Mesenchymal stem cell (in vitro differentiated cells and primary cell): ENCODE measurements at regions not wholly inside any gene's neighbourhood (a gene's known extent, or its start where the extent isn't known, plus 50 kb on each side); places are given as distances from the start of the nearest gene placed in this dataset.

Experiments
- DNase-seq: peaks from one replicate; pipeline ENCODE4 v3.0.0-alpha.2; 2013
- H2AFZ ChIP-seq: one replicate; pipeline ENCODE4 v1.6.1; 2013; ENCODE audit warnings: low read depth, mild to moderate bottlenecking, control low read depth, inconsistent platforms, low read length, moderate library complexity
- H2AK5ac ChIP-seq: 2 replicates; pipeline ENCODE4 v1.6.1; 2013; ENCODE audit warnings: low read length, moderate library complexity, mild to moderate bottlenecking, inconsistent platforms; ENCODE audit not compliant: severe bottlenecking
- H2BK120ac ChIP-seq: one replicate; pipeline ENCODE4 v1.6.1; 2013; ENCODE audit warnings: low read depth, mild to moderate bottlenecking, inconsistent platforms, low read length, moderate library complexity
- H2BK12ac ChIP-seq, 2 experiments: one replicate each; pipeline ENCODE4 v1.6.1; 2013; ENCODE audit warnings: inconsistent platforms in 2 of 2, low read length in 2 of 2, mild to moderate bottlenecking in 2 of 2, moderate library complexity in 2 of 2, control low read depth in 1 of 2
- H2BK15ac ChIP-seq: one replicate; pipeline ENCODE4 v1.6.1; 2013; ENCODE audit warnings: mild to moderate bottlenecking, low read depth, inconsistent platforms; ENCODE audit not compliant: poor library complexity, severe bottlenecking
- H2BK5ac ChIP-seq: 2 replicates; pipeline ENCODE4 v1.6.1; 2013; ENCODE audit warnings: low read depth, mild to moderate bottlenecking, low read length, control low read depth, inconsistent platforms; ENCODE audit not compliant: poor library complexity, severe bottlenecking
- H3K14ac ChIP-seq, 2 experiments: one replicate each; pipeline ENCODE4 v1.6.1; 2013; ENCODE audit warnings: inconsistent platforms in 2 of 2, low read length in 2 of 2, control low read depth in 1 of 2, mild to moderate bottlenecking in 1 of 2, moderate library complexity in 1 of 2
- H3K18ac ChIP-seq, 2 experiments: one replicate each; pipeline ENCODE4 v1.6.1; 2013; ENCODE audit warnings: inconsistent platforms in 2 of 2, low read length in 2 of 2, control low read depth in 1 of 2, low read depth in 1 of 2, mild to moderate bottlenecking in 1 of 2
- H3K23ac ChIP-seq, 2 experiments: one replicate each; pipeline ENCODE4 v1.6.1; 2013; ENCODE audit warnings: inconsistent platforms in 2 of 2, low read length in 2 of 2, mild to moderate bottlenecking in 2 of 2, moderate library complexity in 2 of 2, control low read depth in 1 of 2
- H3K27ac ChIP-seq: 2 replicates; pipeline ENCODE4 v1.5.1; 2013; ENCODE audit warnings: mild to moderate bottlenecking, moderate library complexity, low read length, control low read depth, inconsistent platforms; ENCODE audit not compliant: poor library complexity, severe bottlenecking
- H3K27me3 ChIP-seq, 2 experiments: 2 replicates each; pipeline versions ENCODE4 v1.6.1 to v1.7.0; 2013; ENCODE audit warnings: low read length in 2 of 2, mild to moderate bottlenecking in 2 of 2, moderate library complexity in 2 of 2, control low read depth in 1 of 2, inconsistent platforms in 1 of 2; ENCODE audit not compliant: control insufficient read depth in 1 of 2, insufficient read depth in 1 of 2
- H3K36me3 ChIP-seq, 2 experiments: 2 replicates each; pipeline versions ENCODE4 v1.6.1 to v1.7.0; 2013; ENCODE audit warnings: low read length in 2 of 2, control low read depth in 1 of 2, inconsistent platforms in 1 of 2, low read depth in 1 of 2, mild to moderate bottlenecking in 1 of 2; ENCODE audit not compliant: insufficient read depth in 2 of 2, control insufficient read depth in 1 of 2
- H3K4ac ChIP-seq, 2 experiments: one replicate each; pipeline ENCODE4 v1.6.1; 2013; ENCODE audit warnings: inconsistent platforms in 2 of 2, low read length in 2 of 2, mild to moderate bottlenecking in 2 of 2, moderate library complexity in 2 of 2, control low read depth in 1 of 2, low read depth in 1 of 2
- H3K4me1 ChIP-seq: 2 replicates; pipeline ENCODE4 v1.6.1; 2013; ENCODE audit warnings: low read depth, low read length, control low read depth; ENCODE audit not compliant: control insufficient read depth, insufficient read depth
- H3K4me2 ChIP-seq: 2 replicates; pipeline ENCODE4 v1.6.1; 2013; ENCODE audit warnings: low read length, mild to moderate bottlenecking, inconsistent platforms; ENCODE audit not compliant: poor library complexity, severe bottlenecking
- H3K4me3 ChIP-seq, 2 experiments: 2 replicates each; pipeline versions ENCODE4 v1.5.1 to v1.7.0; 2013; ENCODE audit warnings: low read length in 2 of 2, mild to moderate bottlenecking in 2 of 2, control low read depth in 1 of 2, low read depth in 1 of 2; ENCODE audit not compliant: insufficient read depth in 1 of 2
- H3K79me1 ChIP-seq: replicated peaks from 2 replicates; pipeline ENCODE4 v1.6.1; 2013; ENCODE audit warnings: mild to moderate bottlenecking, control low read depth, low read length, inconsistent platforms; ENCODE audit not compliant: poor library complexity, severe bottlenecking
- H3K9ac ChIP-seq: 2 replicates; pipeline ENCODE4 v1.7.0; 2013; ENCODE audit warnings: mild to moderate bottlenecking, low read length, moderate library complexity
- H3K9me3 ChIP-seq: 2 replicates; pipeline ENCODE4 v1.7.0; 2013; ENCODE audit warnings: mild to moderate bottlenecking, low read length; ENCODE audit not compliant: control insufficient read depth
- H4K8ac ChIP-seq: one replicate; pipeline ENCODE4 v1.6.1; 2013; ENCODE audit warnings: inconsistent platforms, mild to moderate bottlenecking, low read length, moderate library complexity
- H4K91ac ChIP-seq: one replicate; pipeline ENCODE4 v1.6.1; 2013; ENCODE audit warnings: mild to moderate bottlenecking, low read length, inconsistent platforms
- WGBS: methylation state at CpG from one replicate; pipeline ENCODE4 v1.1.7; 2013; ENCODE audit warnings: mixed read lengths; 5-methylcytosine and 5-hydroxymethylcytosine counted together

GRCh38 chr20:39243962-39244361 is 281.8 kb downstream of the DHX35 start:
- H3K14ac ChIP-seq, result no peak overlapping the region
- DNase-seq, result no peak
- no peak overlapping the region for H3K27ac ChIP-seq
- no peak overlapping the region for H2AK5ac ChIP-seq
- no peak overlapping the region for H3K9ac ChIP-seq
- no peak overlapping the region for H2BK120ac ChIP-seq
- no peaks in the 10 kb centered on the region for H3K79me1 ChIP-seq
- no peak overlapping the region for H2BK12ac ChIP-seq
- no peak overlapping the region for H2BK5ac ChIP-seq
- WGBS, result 83% methylated on average over 1 of the region's 1 CpG
- H4K8ac ChIP-seq, result no peak overlapping the region
- H3K4me3 ChIP-seq, result no peak overlapping the region
- peaks cover 7% of the 10 kb centered on the region for H3K9me3 ChIP-seq
- H3K4me2 ChIP-seq, result no peak overlapping the region
- peaks cover 0 to 26% of the 10 kb centered on the region in 2 experiments for H3K27me3 ChIP-seq
- H3K36me3 ChIP-seq, result no peaks in the 10 kb centered on the region
- no peak overlapping the region for H3K23ac ChIP-seq
- no peak overlapping the region for H3K18ac ChIP-seq
- H2BK15ac ChIP-seq, result no peak overlapping the region
- no peak overlapping the region for H3K4ac ChIP-seq
- H4K91ac ChIP-seq, result no peak overlapping the region
- no peak overlapping the region for H2AFZ ChIP-seq
- H3K4me1 ChIP-seq, result no peaks in the 10 kb centered on the region

GRCh38 chr20:39242614-39243013 is 280.5 kb downstream of the DHX35 start:
- H3K23ac ChIP-seq, result no peak overlapping the region
- no peak overlapping the region for H4K91ac ChIP-seq
- peaks cover 0 to 22% of the 10 kb centered on the region in 2 experiments for H3K27me3 ChIP-seq
- H3K4me3 ChIP-seq, result no peak overlapping the region
- no peak overlapping the region for H2BK5ac ChIP-seq
- H3K4ac ChIP-seq, result no peak overlapping the region
- no peaks in the 10 kb centered on the region for H3K4me1 ChIP-seq
- peaks cover 7% of the 10 kb centered on the region for H3K9me3 ChIP-seq
- no peak overlapping the region for H2AFZ ChIP-seq
- no peak overlapping the region for H2BK12ac ChIP-seq
- DNase-seq, result no peak
- H4K8ac ChIP-seq, result no peak overlapping the region
- H3K14ac ChIP-seq, result no peak overlapping the region
- no peaks in the 10 kb centered on the region for H3K79me1 ChIP-seq
- no peak overlapping the region for H2AK5ac ChIP-seq
- H3K27ac ChIP-seq, result no peak overlapping the region
- H3K18ac ChIP-seq, result no peak overlapping the region
- H2BK15ac ChIP-seq, result no peak overlapping the region
- no peak overlapping the region for H2BK120ac ChIP-seq
- H3K9ac ChIP-seq, result no peak overlapping the region
- no peak overlapping the region for H3K4me2 ChIP-seq
- H3K36me3 ChIP-seq, result no peaks in the 10 kb centered on the region

- H3K27ac ChIP-seq, result no peak overlapping the region
- H3K18ac ChIP-seq, result no peak overlapping the region
- WGBS, result 62% methylated on average over 7 of the region's 7 CpGs
- H2BK5ac ChIP-seq, result no peak overlapping the region
- no peaks in the 10 kb centered on the region for H3K4me1 ChIP-seq
- H2BK120ac ChIP-seq, result no peak overlapping the region
- H3K4me3 ChIP-seq, result no peak overlapping the region
- H3K4ac ChIP-seq, result no peak overlapping the region
- no peak overlapping the region for H3K9ac ChIP-seq
- H3K36me3 ChIP-seq, result no peaks in the 10 kb centered on the region
- no peak overlapping the region for H4K91ac ChIP-seq
- no peak overlapping the region for H3K14ac ChIP-seq
- no peak overlapping the region for H4K8ac ChIP-seq
- H3K23ac ChIP-seq, result no peak overlapping the region
- H2BK12ac ChIP-seq, result no peak overlapping the region
- no peaks in the 10 kb centered on the region for H3K79me1 ChIP-seq
- no peak overlapping the region for H3K4me2 ChIP-seq
- peaks cover 0 to 40% of the 10 kb centered on the region in 2 experiments for H3K27me3 ChIP-seq
- no peak overlapping the region for H2AK5ac ChIP-seq
- no peak overlapping the region for H2AFZ ChIP-seq
- no peaks in the 10 kb centered on the region for H3K9me3 ChIP-seq
- no peak overlapping the region for H2BK15ac ChIP-seq
- no peak for DNase-seq
Observed at GRCh38 chr20:39234520-39235095, 272.5 kb downstream of the DHX35 start.

GRCh38 chr20:39233755-39234154 is 271.6 kb downstream of the DHX35 start:
- Histone ChIP-seq H3K36me3 (no peaks in the 10 kb centered on the region), H2AFZ (no peak overlapping the region), H2BK12ac (no peak overlapping the region), H2AK5ac (no peak overlapping the region), H3K27ac (no peak overlapping the region), H3K14ac (no peak overlapping the region), H3K79me1 (no peaks in the 10 kb centered on the region), H2BK5ac (no peak overlapping the region), H3K27me3 (peaks cover 0 to 49% of the 10 kb centered on the region in 2 experiments), H4K91ac (no peak overlapping the region), H2BK120ac (no peak overlapping the region), H3K4ac (no peak overlapping the region), H3K4me1 (no peaks in the 10 kb centered on the region), H3K9me3 (no peaks in the 10 kb centered on the region), H3K23ac (no peak overlapping the region), H4K8ac (no peak overlapping the region), H3K9ac (no peak overlapping the region), H3K18ac (no peak overlapping the region), H3K4me2 (no peak overlapping the region), H3K4me3 (no peak overlapping the region), H2BK15ac (no peak overlapping the region)
- 73% methylated on average over 4 of the region's 4 CpGs for WGBS
- DNase-seq, result no peak
